ENCODE measurements at regions not wholly inside any gene's neighbourhood (a gene's known extent, or its start where the extent isn't known, plus 50 kb on each side); places are given as distances from the start of the nearest gene placed in this dataset.

DNA sequence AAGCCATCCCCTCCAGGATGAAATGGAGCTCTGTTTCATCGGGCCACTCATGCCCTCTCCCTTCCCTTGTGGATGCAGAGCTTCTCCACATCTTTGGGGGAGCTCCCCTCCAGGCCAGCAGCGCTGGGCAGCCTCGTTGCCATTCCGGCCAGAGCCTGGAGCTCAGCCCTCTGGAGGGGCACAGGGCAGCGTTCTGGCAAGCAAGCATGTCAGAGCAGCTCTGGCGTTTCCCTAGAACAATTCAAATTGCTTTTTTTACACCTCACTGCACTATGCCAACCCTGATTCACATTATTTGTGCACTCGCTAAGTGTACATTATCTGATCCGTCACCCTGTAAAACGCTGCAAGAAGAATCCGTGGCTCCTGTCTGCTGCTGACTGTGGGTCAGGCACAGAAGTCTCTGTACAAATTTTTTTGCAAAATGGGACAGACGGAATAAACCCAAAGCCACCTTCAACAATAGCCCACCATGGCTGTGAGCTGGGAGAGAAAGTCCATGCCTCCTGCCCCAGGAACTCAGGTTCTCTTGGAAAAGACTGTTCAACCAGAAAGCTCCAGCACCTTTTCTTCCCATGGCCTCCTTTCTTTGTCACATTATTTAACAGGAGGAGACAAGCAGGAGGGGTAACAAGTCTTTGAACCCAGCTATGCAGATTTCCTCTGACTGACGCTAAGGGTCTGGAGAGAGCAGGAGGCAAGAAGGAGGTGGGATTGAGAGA is 139.5 kb upstream of the CADM1 start:
- Histone ChIP-seq H3K4me1 (ENCODE audit: control insufficient read depth in 4 of 4, insufficient read depth in 4 of 4, low read length in 3 of 4) (no peaks in the 10 kb centered on the region), H3K27ac (ENCODE audit: low read depth in 1 of 2, low read length in 2 of 2) (no peak overlapping the region), H3K9ac (ENCODE audit: low read depth in 1 of 2, low read length in 2 of 2) (no peak overlapping the region), H3K9me3 (ENCODE audit: control insufficient read depth in 4 of 4, low read length in 3 of 4) (no peaks in the 10 kb centered on the region), H3K27me3 (ENCODE audit: control insufficient read depth in 4 of 4, insufficient read depth in 4 of 4, low read length in 3 of 4) (peaks cover 0 to 3% (median 0%) of the 10 kb centered on the region in 4 donors), H3K4me3 (ENCODE audit: low read depth in 1 of 3, low read length in 3 of 3) (no peak overlapping the region), H3K36me3 (ENCODE audit: control insufficient read depth in 4 of 4, insufficient read depth in 3 of 4, low read depth in 1 of 4, low read length in 3 of 4) (no peaks in the 10 kb centered on the region)
- no peak for DNase-seq (ENCODE audit: low spot score)
- 77% methylated on average over 12 of the region's 12 CpGs for WGBS
- TF ChIP-seq FOXA1 (IDR thresholded peaks at IDR 0.05) = no peak
- no peak for TF ChIP-seq MAX (IDR thresholded peaks at IDR 0.05)
- TF ChIP-seq YY1 (IDR thresholded peaks at IDR 0.05) = no peak
- TF ChIP-seq, protein P1, sequence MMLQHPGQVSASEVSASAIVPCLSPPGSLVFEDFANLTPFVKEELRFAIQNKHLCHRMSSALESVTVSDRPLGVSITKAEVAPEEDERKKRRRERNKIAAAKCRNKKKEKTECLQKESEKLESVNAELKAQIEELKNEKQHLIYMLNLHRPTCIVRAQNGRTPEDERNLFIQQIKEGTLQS (IDR thresholded peaks at IDR 0.05) = no peak
- TF ChIP-seq, protein P2, sequence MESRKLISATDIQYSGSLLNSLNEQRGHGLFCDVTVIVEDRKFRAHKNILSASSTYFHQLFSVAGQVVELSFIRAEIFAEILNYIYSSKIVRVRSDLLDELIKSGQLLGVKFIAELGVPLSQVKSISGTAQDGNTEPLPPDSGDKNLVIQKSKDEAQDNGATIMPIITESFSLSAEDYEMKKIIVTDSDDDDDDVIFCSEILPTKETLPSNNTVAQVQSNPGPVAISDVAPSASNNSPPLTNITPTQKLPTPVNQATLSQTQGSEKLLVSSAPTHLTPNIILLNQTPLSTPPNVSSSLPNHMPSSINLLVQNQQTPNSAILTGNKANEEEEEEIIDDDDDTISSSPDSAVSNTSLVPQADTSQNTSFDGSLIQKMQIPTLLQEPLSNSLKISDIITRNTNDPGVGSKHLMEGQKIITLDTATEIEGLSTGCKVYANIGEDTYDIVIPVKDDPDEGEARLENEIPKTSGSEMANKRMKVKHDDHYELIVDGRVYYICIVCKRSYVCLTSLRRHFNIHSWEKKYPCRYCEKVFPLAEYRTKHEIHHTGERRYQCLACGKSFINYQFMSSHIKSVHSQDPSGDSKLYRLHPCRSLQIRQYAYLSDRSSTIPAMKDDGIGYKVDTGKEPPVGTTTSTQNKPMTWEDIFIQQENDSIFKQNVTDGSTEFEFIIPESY (IDR thresholded peaks at IDR 0.05) = no peak
- TF ChIP-seq FOXA2 (IDR thresholded peaks at IDR 0.05) = no peak
- TF ChIP-seq RAD21 (IDR thresholded peaks at IDR 0.05) = no peak
- no peak for TF ChIP-seq NR2F2 (IDR thresholded peaks at IDR 0.05)

DNA sequence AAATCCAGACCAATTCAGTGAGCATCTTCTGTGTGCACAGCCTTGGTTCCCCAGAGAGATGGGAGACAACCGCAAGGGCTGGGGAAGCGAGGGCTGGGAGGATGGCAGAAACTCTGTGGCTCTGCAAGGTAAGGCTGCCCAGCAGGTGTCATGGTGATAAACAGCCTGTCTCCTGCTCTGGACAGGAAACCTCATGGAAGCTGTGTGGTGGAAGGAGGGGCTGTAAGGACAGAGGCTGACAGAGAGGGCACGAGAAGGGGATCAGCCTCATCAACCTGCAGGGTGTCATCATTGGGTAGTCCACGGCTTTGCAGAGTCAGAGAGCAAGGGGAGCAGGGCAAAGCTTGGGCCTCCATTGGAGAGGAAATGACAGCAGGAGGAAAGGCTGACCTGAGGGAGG is 138.4 kb upstream of the CADM1 start:
- H3K4me1 ChIP-seq (ENCODE audit: control insufficient read depth in 4 of 4, insufficient read depth in 4 of 4, low read length in 3 of 4) = no peaks in the 10 kb centered on the region
- TF ChIP-seq, protein P1 (IDR thresholded peaks at IDR 0.05) = no peak
- TF ChIP-seq MAX (IDR thresholded peaks at IDR 0.05) = no peak
- no peak for TF ChIP-seq FOXA1 (IDR thresholded peaks at IDR 0.05)
- no peak for TF ChIP-seq YY1 (IDR thresholded peaks at IDR 0.05)
- TF ChIP-seq JUND (IDR thresholded peaks at IDR 0.05) = no peak
- TF ChIP-seq FOXA2 (IDR thresholded peaks at IDR 0.05) = no peak
- no peak for TF ChIP-seq CTCF (IDR thresholded peaks at IDR 0.05; ENCODE audit: low read depth, low read length, missing input control)
- TF ChIP-seq RXRA (IDR thresholded peaks at IDR 0.05) = no peak
- no peak for TF ChIP-seq TAF1 (conservative IDR thresholded peaks at IDR 0.05)
- no peak for TF ChIP-seq GABPA (IDR thresholded peaks at IDR 0.05 in 1 of 2, conservative IDR thresholded peaks at IDR 0.05 in 1 of 2)
- TF ChIP-seq RAD21 (IDR thresholded peaks at IDR 0.05) = no peak
- no peak overlapping the region for H3K9ac ChIP-seq (ENCODE audit: low read depth in 1 of 2, low read length in 2 of 2)
- H3K4me3 ChIP-seq (ENCODE audit: low read depth in 1 of 3, low read length in 3 of 3) = no peak overlapping the region
- no peak for DNase-seq (ENCODE audit: low spot score)
- WGBS = 84% methylated on average over 4 of the region's 4 CpGs
- H3K27me3 ChIP-seq (ENCODE audit: control insufficient read depth in 4 of 4, insufficient read depth in 4 of 4, low read length in 3 of 4) = peaks cover 0 to 3% (median 0%) of the 10 kb centered on the region in 4 donors
- H3K36me3 ChIP-seq (ENCODE audit: control insufficient read depth in 4 of 4, insufficient read depth in 3 of 4, low read depth in 1 of 4, low read length in 3 of 4) = no peaks in the 10 kb centered on the region
- no peaks in the 10 kb centered on the region for H3K9me3 ChIP-seq (ENCODE audit: control insufficient read depth in 4 of 4, low read length in 3 of 4)
- H3K27ac ChIP-seq (ENCODE audit: low read depth in 1 of 2, low read length in 2 of 2) = no peak overlapping the region
